Ovary (tissue), 7 donors: ENCODE measurements at regions not wholly inside any gene's neighbourhood (a gene's known extent, or its start where the extent isn't known, plus 50 kb on each side); places are given as distances from the start of the nearest gene placed in this dataset.

Experiments used
- DNase-seq, 5 donors: peaks; one replicate each; pipeline ENCODE4 v3.0.0-alpha.2; 2019 to 2020
- H3K27ac ChIP-seq, 2 donors: fragments of 200-600 bp; one replicate each; pipeline versions ENCODE4 v1.5.1 to v1.8.0; 2019 to 2022
- H3K27me3 ChIP-seq: fragments of 200-600 bp; one replicate; pipeline ENCODE4 v1.8.0; 2022
- H3K36me3 ChIP-seq: fragments of 200-600 bp; sonication (generic); one replicate; pipeline ENCODE4 v1.5.1; 2019
- H3K4me1 ChIP-seq: one replicate; pipeline ENCODE4 v1.8.1; 2013; ENCODE audit warnings: mild to moderate bottlenecking, moderate library complexity; ENCODE audit not compliant: insufficient read depth
- H3K4me3 ChIP-seq: fragments of 200-600 bp; sonication (generic); one replicate; pipeline ENCODE4 v1.5.1; 2017
- H3K9me3 ChIP-seq, 2 donors: fragments of 200-600 bp in 1 of 2; sonication (generic) in 1 of 2; one replicate each; pipeline versions ENCODE4 v1.5.1 to v1.8.1; 2013 to 2019; ENCODE audit warnings: mild to moderate bottlenecking in 1 of 2, moderate library complexity in 1 of 2
- EP300 ChIP-seq: sonication (generic); formaldehyde crosslinking; IDR thresholded peaks from one replicate; pipeline ENCODE4 v1.6.1; 2017; ENCODE audit warnings: antibody characterized with exemption
- POLR2A ChIP-seq: fragments of 450-650 bp; IDR thresholded peaks from one replicate; pipeline ENCODE4 v1.6.1; 2017; ENCODE audit warnings: antibody characterized with exemption, mild to moderate bottlenecking, moderate library complexity
- WGBS, 3 donors: extraction: QIAGEN DNeasy Blood & Tissue Kit in 1 of 3; methylation state at CpG; one replicate each; pipeline versions ENCODE4 v1.1.5 to v1.1.7; 2013 to 2017; 5-methylcytosine and 5-hydroxymethylcytosine counted together
- intact Hi-C, 4 donors: fragments of 100-400 bp; cut with DNase I; formaldehyde crosslinking; loops; one replicate each; pipeline versions ENCODE4 v1.11.0 to v1.15.1; 2022 to 2023
- TF ChIP-seq, protein P1 (sequence below), 3 donors: fragments of 450-650 bp in 2 of 3; fragments of 200-600 bp in 1 of 3; IDR thresholded peaks; one replicate each; pipeline versions ENCODE4 v1.5.1 to v1.8.0; 2016 to 2022; ENCODE audit warnings: antibody characterized with exemption in 3 of 3, mild to moderate bottlenecking in 1 of 3
- donor health status: DM: no; HTN: no; CAD: no; lungs with moderate emphysema.
- donor health status: DM: no; HTN: no; CAD: no.
- donor health status: Bipolar disorder and iron deficiency.
- donor health status: DM: no; HTN: no; CAD: no.
- donor health status: DM: yes; HTN: yes; CAD: no.

DNA sequence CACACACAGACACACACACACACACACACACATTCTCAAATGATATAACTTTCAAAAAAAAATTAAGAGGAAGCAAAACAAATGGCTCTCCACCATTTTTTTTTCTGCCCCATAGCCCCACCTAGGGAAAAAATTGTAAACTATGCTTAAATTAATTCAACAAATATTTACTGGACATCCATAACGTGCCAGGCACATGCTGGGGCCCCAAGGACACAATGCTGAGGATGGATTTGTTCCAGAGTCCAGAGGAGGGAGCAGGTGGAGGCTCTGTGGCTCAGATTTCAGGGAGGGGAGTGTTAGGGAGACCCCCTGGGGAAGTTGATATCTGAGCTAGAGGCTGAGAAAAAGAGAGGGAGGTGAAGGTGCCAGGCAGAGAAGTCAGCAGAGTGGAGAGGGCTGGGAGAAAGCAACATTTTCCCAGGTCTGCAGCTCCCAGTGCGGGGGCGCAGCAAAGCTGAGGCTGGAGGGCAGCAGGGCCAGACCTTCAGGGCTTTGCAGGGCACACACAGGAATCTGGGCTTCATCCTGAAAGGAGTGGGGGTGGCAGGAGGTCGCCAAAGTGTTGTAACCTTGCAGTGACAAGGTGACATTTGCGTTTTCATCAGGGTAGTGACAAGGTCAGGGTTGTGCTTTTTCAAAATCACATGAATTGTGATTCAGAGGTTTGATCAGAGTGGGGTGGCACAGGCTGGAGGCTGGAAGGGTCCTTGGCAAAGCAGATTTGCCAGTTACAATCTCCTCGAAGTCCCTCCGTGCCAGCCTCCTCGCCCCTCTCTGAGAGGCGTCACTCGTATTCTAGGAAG is 261.6 kb downstream of the WDR11 start:
- no peaks in the 10 kb centered on the region for H3K9me3 ChIP-seq
- no peaks in the 10 kb centered on the region for H3K4me1 ChIP-seq
- TF ChIP-seq EP300 (no peak), POLR2A (no peak)
- TF ChIP-seq, protein P1, sequence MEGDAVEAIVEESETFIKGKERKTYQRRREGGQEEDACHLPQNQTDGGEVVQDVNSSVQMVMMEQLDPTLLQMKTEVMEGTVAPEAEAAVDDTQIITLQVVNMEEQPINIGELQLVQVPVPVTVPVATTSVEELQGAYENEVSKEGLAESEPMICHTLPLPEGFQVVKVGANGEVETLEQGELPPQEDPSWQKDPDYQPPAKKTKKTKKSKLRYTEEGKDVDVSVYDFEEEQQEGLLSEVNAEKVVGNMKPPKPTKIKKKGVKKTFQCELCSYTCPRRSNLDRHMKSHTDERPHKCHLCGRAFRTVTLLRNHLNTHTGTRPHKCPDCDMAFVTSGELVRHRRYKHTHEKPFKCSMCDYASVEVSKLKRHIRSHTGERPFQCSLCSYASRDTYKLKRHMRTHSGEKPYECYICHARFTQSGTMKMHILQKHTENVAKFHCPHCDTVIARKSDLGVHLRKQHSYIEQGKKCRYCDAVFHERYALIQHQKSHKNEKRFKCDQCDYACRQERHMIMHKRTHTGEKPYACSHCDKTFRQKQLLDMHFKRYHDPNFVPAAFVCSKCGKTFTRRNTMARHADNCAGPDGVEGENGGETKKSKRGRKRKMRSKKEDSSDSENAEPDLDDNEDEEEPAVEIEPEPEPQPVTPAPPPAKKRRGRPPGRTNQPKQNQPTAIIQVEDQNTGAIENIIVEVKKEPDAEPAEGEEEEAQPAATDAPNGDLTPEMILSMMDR (IDR thresholded peaks at IDR 0.05): no peak
- H3K36me3 ChIP-seq: no peaks in the 10 kb centered on the region
- WGBS, 3 donors: 71 to 77% (median 73%) methylated on average over 10 of the region's 10 CpGs
- no peak for DNase-seq
- no peak overlapping the region for H3K27ac ChIP-seq
- H3K4me3 ChIP-seq: no peak overlapping the region
- no peaks in the 10 kb centered on the region for H3K27me3 ChIP-seq
- intact Hi-C loops: no loop called here

DNA sequence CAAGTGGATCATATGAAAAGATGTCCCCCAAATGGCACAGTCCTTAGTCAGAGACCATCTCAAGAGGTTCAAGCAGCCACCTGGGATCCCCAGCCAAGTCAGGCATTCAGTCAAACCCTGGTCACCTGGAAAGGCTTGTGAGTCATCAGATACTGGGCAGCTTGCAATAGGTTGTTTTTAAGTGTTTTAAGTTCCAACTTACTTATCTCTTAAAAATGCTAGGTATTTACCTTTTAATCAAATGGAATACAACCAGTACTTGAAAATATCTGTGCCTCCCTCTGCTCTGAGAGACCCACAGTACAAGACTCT is 262.2 kb downstream of the WDR11 start:
- TF ChIP-seq, protein P1 (IDR thresholded peaks at IDR 0.05): no peak
- TF ChIP-seq EP300 (no peak), POLR2A (no peak)
- DNase-seq: no peak
- no peaks in the 10 kb centered on the region for H3K27me3 ChIP-seq
- H3K4me1 ChIP-seq: no peaks in the 10 kb centered on the region
- intact Hi-C loops: no loop called here
- H3K4me3 ChIP-seq: no peak overlapping the region
- no peak overlapping the region for H3K27ac ChIP-seq
- H3K36me3 ChIP-seq: no peaks in the 10 kb centered on the region
- no peaks in the 10 kb centered on the region for H3K9me3 ChIP-seq

GRCh38 chr10:121113911-121114310 is 262.7 kb downstream of the WDR11 start:
- intact Hi-C loops: no loop called here
- H3K27ac ChIP-seq: no peak overlapping the region
- H3K27me3 ChIP-seq: no peaks in the 10 kb centered on the region
- no peaks in the 10 kb centered on the region for H3K4me1 ChIP-seq
- no peak overlapping the region for H3K4me3 ChIP-seq
- no peaks in the 10 kb centered on the region for H3K36me3 ChIP-seq
- no peak for DNase-seq
- 70 to 76% (median 75%) methylated on average over 3 of the region's 3 CpGs for WGBS, 3 donors
- TF ChIP-seq EP300 (no peak), POLR2A (no peak)
- TF ChIP-seq, protein P1 (IDR thresholded peaks at IDR 0.05): no peak
- no peaks in the 10 kb centered on the region for H3K9me3 ChIP-seq

- H3K27me3 ChIP-seq: no peaks in the 10 kb centered on the region
- no peak overlapping the region for H3K4me3 ChIP-seq
- DNase-seq: no peak
- H3K4me1 ChIP-seq: no peaks in the 10 kb centered on the region
- H3K36me3 ChIP-seq: no peaks in the 10 kb centered on the region
- WGBS, 3 donors: 87 to 100% (median 93%) methylated on average over 1 of the region's 1 CpG
- TF ChIP-seq, protein P1 (IDR thresholded peaks at IDR 0.05): no peak
- TF ChIP-seq POLR2A (no peak), EP300 (no peak)
- H3K27ac ChIP-seq: no peak overlapping the region
- no peaks in the 10 kb centered on the region for H3K9me3 ChIP-seq
- intact Hi-C loops: no loop called here
These were observed 264.0 kb downstream of the WDR11 start for GRCh38 chr10:121115154-121115553.
